Neural progenitor cell (in vitro differentiated cells): ENCODE measurements at regions not wholly inside any gene's neighbourhood (a gene's known extent, or its start where the extent isn't known, plus 50 kb on each side); places are given as distances from the start of the nearest gene placed in this dataset.

Experiments
- EZH2 ChIP-seq: fragments of 200-600 bp; sonication (generic); IDR thresholded peaks from 2 replicates; pipeline ENCODE4 v1.6.1; 2017; ENCODE audit warnings: antibody characterized with exemption, mild to moderate bottlenecking, moderate library complexity
- EZH2phosphoT487 ChIP-seq: fragments of 200-600 bp; sonication (generic); IDR thresholded peaks from 2 replicates; pipeline ENCODE4 v1.6.1; 2017; ENCODE audit warnings: antibody characterized with exemption
- TF ChIP-seq, protein P1 (sequence below): fragments of 200-600 bp; sonication (generic); IDR thresholded peaks from 2 replicates; pipeline ENCODE4 v1.5.1; 2017; ENCODE audit warnings: antibody characterized with exemption, mild to moderate bottlenecking

DNA sequence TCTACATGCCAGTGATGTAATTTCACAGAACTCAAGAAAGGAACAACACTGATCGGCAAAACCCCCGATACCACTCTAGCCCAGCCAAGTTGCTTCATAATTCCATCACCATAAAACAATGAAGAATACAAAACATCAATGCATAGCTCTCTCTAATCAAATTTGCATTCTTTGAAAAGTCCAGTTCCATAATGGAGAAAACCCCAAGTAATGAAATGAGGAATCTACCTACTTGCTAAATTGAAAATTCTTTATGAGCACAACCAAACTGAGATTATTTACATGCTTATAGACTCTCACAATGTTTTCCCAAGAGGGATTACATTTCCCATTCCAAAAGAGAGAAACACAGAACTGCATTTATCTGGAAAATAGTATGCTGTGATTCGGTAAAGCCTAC is 186.5 kb downstream of the NR4A2 start:
- TF ChIP-seq, protein P1, sequence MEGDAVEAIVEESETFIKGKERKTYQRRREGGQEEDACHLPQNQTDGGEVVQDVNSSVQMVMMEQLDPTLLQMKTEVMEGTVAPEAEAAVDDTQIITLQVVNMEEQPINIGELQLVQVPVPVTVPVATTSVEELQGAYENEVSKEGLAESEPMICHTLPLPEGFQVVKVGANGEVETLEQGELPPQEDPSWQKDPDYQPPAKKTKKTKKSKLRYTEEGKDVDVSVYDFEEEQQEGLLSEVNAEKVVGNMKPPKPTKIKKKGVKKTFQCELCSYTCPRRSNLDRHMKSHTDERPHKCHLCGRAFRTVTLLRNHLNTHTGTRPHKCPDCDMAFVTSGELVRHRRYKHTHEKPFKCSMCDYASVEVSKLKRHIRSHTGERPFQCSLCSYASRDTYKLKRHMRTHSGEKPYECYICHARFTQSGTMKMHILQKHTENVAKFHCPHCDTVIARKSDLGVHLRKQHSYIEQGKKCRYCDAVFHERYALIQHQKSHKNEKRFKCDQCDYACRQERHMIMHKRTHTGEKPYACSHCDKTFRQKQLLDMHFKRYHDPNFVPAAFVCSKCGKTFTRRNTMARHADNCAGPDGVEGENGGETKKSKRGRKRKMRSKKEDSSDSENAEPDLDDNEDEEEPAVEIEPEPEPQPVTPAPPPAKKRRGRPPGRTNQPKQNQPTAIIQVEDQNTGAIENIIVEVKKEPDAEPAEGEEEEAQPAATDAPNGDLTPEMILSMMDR = no peak
- TF ChIP-seq EZH2 (no peak), EZH2phosphoT487 (no peak)
